Stimulated activated naive CD4-positive, alpha-beta T cell (primary cell): ENCODE measurements at regions not wholly inside any gene's neighbourhood (a gene's known extent, or its start where the extent isn't known, plus 50 kb on each side); places are given as distances from the start of the nearest gene placed in this dataset.

Source experiments
- DNase-seq, 6 experiments: peaks; one replicate each; lab custom pipeline; 2025; lab: John Stamatoyannopoulos, UW

GRCh38 chr2:58553937-58554336 lies 312.8 kb upstream of the FANCL start:
- no peak for DNase-seq

GRCh38 chr2:58553522-58553921 lies 312.4 kb upstream of the FANCL start:
- no peak for DNase-seq

DNA sequence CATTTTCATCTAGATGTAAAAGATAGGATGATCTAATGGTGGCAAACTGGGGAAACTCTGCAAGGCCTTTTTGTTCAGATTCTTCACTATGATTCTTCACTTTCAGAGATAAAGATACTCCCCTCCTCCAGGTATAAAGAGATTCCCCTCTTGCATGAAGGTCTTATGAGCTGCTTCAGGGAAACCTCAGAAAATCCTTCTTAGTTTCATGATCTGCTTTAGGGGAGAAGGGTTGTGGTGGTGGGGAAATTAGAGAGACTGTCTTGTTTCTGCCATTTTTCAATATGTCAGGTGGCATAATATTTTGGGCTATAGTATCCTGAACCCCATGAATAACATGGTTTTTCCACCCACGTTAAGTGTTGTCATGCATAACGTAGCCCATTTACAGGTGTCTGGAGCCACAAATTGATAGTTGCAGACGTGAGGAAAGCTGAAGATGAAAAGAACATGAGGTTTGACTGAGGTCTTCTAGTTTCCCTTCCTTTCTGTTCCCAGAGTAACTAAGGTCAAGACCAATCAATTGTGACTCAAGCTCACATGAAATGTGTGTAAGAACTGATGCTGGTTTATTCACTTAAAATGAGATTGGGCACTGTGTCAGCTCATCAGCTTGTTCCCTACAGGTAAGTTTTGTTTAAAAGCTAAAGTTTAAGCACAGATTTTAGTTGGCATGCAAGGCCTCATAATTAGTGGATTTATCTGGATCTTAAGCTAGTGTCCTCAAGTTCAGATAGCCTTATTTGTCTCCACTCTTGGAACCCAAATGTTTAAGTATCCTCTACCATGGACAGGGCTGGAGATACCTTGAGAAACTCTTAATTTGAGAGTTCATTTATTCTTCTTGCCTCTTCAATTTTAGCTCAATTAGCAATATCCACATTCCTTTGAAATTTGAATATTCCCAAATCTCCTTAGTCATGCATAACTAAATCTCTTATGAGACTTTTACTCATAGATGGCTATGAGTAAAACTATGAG lies 304.5 kb upstream of the FANCL start:
- no peak for DNase-seq

DNA sequence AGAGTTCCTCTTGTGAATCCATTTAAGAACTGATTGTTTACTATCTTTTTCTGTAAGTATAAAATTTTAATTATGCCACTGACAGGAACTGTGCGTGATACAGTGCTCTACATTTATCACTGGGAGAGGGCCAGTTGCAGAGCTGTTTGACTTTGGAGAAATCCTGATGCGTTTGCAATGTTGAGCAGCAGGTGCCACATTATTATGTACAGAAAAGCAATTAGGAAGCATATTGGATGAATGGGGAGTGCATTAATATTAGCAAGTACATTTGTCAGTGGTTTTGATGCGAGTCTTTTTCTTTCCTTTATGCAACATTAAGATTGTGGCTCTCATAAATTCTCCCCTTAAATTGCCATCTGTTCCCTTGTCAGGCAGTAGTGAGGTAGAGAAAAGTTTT lies 302.3 kb upstream of the FANCL start:
- DNase-seq: no peak

DNA sequence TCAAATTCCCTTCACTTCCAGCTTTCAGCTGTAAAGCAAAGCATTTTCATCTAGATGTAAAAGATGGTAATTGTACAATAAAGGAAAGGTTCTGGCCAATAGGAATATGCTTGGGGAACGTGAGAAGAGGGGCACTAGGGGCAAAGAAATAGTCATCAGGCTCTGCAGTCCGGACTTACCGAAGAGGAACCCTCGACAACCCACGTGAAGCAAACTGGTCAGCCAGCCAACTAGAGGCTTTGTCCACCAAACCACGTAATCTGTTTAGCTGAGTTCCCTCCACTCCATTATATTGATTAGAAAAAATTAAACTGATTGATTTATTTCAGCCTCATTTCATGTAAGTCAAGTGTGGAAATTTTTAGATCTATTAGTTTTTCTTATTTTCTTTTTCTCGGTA lies 300.4 kb upstream of the FANCL start:
- no peak for DNase-seq

DNA sequence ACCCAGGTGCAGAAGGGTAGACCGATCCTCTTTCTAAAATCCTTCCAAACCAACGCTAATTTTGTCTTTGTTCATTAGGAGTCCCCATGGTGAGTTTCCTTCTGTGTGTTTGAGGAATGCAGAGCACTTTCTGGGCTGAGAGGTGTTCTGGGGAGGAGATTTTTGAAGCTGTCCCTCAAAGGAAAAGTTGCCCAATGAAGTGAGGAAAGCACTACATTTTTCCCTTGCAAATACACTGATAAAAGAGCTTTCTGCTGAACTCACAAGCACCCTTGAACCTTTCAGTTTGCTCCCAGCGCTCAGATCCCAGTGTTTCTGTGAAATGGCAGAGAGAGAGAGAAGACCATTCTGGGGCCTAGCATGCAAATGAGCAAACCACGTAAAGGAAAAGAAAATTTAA lies 299.6 kb upstream of the FANCL start:
- DNase-seq: no peak

- DNase-seq: no peak
Observed at GRCh38 chr2:58539973-58540372, 298.8 kb upstream of the FANCL start.

DNA sequence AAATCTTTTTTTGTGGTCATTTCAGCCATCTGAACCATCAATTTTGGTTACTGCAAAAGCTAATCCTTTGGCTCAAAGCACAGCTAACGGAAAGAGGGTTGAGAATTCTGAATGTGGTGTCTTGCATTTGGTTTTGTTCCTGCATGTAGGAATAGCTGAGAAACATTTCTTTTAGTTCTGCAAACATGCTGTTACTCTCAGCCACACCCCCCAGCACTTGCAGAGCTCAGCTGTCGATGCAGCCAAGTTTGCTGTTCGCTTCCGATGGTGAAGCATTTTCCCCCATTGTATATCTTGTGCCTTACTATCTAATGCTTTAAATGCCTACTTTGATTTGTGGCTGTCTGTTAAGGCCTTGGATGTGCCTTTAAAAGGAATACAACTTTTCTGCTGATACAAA lies 294.9 kb upstream of the FANCL start:
- DNase-seq: no peak

DNA sequence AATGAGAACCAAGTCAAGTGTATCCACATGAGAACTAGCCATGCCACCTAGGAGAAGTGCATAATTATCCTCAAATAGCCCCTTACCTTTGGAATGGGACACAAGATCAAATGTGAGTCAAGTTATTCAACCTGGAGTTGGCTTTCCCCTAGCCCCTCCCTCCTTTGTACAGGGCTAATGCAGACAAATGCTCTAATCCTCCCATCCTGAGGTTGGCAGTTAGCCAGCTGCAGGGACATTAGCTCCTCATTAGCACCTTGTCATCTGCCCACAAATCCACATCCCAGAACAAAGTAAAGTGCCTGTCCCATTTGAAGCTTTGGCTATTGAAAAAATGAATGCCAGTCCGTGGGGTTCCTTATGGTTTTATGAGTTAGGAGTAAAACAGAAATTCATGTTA lies 294.1 kb upstream of the FANCL start:
- no peak for DNase-seq

GRCh38 chr2:58533376-58533775 lies 292.3 kb upstream of the FANCL start:
- DNase-seq: no peak

DNA sequence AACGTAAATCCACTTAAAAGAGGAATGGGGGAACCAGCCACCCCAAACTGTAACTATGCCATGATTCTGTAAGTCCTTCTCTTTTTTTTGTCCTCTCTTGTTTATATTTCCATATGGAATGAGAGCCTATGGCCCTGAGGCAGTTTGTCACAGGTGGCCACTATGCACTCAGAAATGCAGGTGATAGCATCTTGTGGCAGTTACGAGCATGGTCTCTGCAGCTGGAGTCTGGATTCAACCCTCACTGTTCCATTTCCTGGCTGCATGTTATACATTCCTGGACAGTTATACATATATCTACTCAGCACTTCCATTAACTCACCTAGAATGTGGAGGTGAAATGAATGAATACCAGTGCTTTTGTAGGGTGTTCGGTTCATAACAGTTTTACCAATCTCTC lies 291.5 kb upstream of the FANCL start:
- DNase-seq: no peak

DNA sequence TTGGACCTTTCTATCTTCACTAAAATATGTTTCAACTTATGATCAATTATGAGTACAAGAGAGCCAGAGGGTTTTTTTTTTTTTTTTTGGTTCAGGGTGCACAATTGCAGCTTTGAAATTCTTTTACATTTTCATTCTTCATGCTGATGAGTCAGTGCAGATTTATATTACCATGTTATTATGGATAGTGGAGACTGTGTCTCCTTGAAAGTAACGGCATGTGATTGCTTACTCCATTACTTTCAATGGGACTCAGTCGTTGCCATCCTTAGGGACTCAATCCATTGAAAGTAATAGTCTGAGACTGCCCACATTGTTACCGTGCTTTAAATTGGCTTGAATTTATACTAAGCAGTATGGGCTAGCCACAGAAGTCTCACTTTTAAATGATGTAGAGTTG lies 286.5 kb upstream of the FANCL start:
- DNase-seq: no peak

DNA sequence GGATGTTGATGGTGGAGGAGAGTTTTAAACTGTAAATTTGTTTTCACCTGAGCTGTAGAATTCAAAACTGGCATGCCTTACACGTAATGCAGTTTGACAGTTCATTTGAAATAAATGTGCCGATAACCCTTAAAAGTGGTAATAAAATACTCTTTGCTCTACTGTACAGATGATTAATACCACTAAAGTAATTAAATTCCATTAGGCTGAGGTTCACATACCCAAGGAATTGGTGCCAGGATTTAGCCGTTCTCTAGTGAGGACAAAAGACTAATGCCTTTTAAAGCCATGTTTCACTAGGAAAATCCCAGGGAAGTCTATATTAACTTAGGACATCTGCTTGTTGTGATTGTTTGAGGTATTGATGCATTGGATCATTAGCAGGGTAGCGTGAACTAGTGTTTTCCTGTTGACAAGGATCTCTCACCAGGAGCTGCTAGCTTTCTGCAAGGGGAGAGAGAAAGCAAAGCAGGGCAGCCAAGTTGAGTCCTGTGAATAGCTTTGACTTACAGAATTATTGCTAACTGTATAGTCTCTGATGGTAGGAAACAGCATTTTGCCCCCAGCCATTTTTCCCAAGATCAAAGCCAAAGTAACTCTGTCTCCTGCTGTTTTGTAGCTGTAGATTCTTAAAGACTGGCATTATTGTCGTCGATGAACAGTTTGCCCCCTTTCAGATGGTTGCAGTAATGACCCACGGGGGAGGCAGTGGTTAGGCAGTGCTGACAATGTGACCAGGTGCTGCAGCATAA lies 280.9 kb upstream of the FANCL start:
- DNase-seq: no peak

DNA sequence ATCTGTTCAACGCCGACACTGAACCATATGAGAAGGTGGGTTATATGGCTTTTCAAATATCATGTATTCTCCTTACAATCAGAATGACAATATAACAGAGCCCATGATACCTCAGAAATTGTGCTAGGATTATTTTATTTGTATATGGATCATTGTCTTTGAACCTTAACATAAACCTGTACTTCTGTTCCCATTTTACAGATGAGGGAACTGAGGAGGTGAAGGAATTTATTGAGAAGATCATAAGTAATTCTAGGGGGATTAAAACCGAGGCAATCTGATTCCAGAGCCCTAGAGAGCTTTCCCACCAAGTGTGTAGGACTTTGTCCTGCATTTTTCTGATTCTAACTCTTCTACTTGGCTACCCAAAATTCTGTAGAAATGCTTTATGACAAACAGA lies 279.8 kb upstream of the FANCL start:
- no peak for DNase-seq

GRCh38 chr2:58517881-58518280 lies 276.8 kb upstream of the FANCL start:
- DNase-seq: no peak

GRCh38 chr2:58516695-58517094 lies 275.6 kb upstream of the FANCL start:
- no peak for DNase-seq

GRCh38 chr2:58515827-58516573 lies 274.9 kb upstream of the FANCL start:
- DNase-seq: no peak

DNA sequence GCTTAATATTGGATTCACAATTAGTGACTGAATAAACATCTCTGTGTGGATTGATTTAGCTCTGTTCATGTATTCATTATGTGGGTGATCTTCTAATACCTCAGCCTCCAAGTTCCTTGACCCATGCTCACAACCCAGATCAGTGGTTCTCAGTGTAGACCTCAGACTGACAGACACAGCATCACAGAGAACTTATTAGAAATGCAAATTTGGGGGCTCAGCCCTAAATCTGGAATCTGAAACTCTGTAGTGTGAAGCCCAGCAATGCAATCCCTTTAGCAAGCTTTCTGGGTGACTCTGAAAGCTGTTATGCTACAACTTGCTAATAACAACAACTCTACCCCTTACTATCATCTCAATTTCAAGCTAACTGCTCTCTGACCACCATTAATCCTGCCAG lies 273.1 kb upstream of the FANCL start:
- DNase-seq: no peak

GRCh38 chr2:58512878-58513277 lies 271.8 kb upstream of the FANCL start:
- DNase-seq: no peak

- DNase-seq: no peak
Observed at GRCh38 chr2:58508006-58508405, 266.9 kb upstream of the FANCL start.

DNA sequence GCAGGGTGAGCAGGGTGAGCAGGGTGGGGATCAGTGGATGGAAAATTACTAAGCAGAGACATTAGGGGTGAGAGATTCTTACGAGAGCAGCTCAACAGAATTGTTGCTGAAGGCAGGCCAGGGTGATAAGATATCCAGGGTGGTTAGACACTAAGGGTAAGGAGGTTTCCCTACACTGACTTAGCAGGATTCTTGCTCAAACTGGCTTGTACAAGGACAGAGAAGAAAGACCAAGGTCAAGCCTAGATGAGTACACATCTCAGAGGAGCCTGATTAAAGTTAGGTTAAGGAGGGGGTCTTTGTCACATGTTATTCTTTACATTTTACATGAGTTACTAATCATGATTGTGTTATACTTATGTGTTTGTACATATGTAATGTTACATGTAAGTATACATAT lies 262.8 kb upstream of the FANCL start:
- no peak for DNase-seq

- DNase-seq: no peak
Observed at GRCh38 chr2:58502931-58503330, 261.8 kb upstream of the FANCL start.
